Keratinocyte (primary cell): ENCODE measurements at regions not wholly inside any gene's neighbourhood (a gene's known extent, or its start where the extent isn't known, plus 50 kb on each side); places are given as distances from the start of the nearest gene placed in this dataset.

Experiments used
- DNase-seq: peaks from one replicate; pipeline ENCODE4 v3.0.0-alpha.2; 2011; ENCODE audit warnings: low read depth, missing footprints, low spot score
- FAIRE-seq: peaks from 2 replicates; lab custom pipeline; 2011; peaks lifted over from hg19 to GRCh38; lab: Jason Lieb, UNC
- H2AFZ ChIP-seq: 2 replicates; pipeline ENCODE4 v1.6.0; 2012; ENCODE audit warnings: low read length, control low read depth, inconsistent platforms; ENCODE audit not compliant: control insufficient read depth
- H3K27ac ChIP-seq: 2 replicates; pipeline ENCODE4 v1.5.1; 2011; ENCODE audit warnings: low read length; ENCODE audit not compliant: control insufficient read depth, insufficient read depth
- H3K27me3 ChIP-seq: 3 replicates; pipeline ENCODE4 v1.6.0; 2011; ENCODE audit warnings: low read length; ENCODE audit not compliant: control insufficient read depth, insufficient read depth; ENCODE audit errors: extremely low read depth
- H3K36me3 ChIP-seq, 2 experiments: 2 replicates in 1 of 2; 3 replicates in 1 of 2; pipeline ENCODE4 v1.5.1; 2011; ENCODE audit warnings: low read length in 2 of 2, mild to moderate bottlenecking in 1 of 2; ENCODE audit not compliant: control insufficient read depth in 2 of 2, insufficient read depth in 2 of 2; ENCODE audit errors: extremely low read depth in 1 of 2
- H3K4me1 ChIP-seq: 3 replicates; pipeline ENCODE4 v1.5.1; 2011; ENCODE audit warnings: low read length; ENCODE audit not compliant: control insufficient read depth, insufficient read depth; ENCODE audit errors: extremely low read depth
- H3K4me2 ChIP-seq: 3 replicates; pipeline ENCODE4 v1.6.0; 2011; ENCODE audit warnings: low read depth, low read length; ENCODE audit not compliant: control insufficient read depth, insufficient read depth; ENCODE audit errors: extremely low read depth
- H3K4me3 ChIP-seq, 3 experiments: fragments of 200-600 bp in 1 of 3; sonication (generic) in 1 of 3; 2 replicates in 2 of 3; 3 replicates in 1 of 3; pipeline ENCODE4 v1.5.1; 2011 to 2016; ENCODE audit warnings: low read length in 3 of 3, mild to moderate bottlenecking in 3 of 3, control low read depth in 2 of 3, inconsistent platforms in 1 of 3, low read depth in 1 of 3, mixed read lengths in 1 of 3, mixed run types in 1 of 3, moderate library complexity in 1 of 3; ENCODE audit not compliant: control insufficient read depth in 2 of 3, insufficient read depth in 2 of 3; ENCODE audit errors: extremely low read depth in 1 of 3
- H3K79me2 ChIP-seq: 2 replicates; pipeline ENCODE4 v1.6.0; 2012; ENCODE audit warnings: low read length; ENCODE audit not compliant: control insufficient read depth, insufficient read depth
- H3K9ac ChIP-seq: 3 replicates; pipeline ENCODE4 v1.6.0; 2011; ENCODE audit warnings: low read length; ENCODE audit not compliant: control insufficient read depth, insufficient read depth; ENCODE audit errors: extremely low read depth
- H3K9me1 ChIP-seq: 3 replicates; pipeline ENCODE4 v1.6.0; 2011; ENCODE audit warnings: low read length; ENCODE audit not compliant: control insufficient read depth, insufficient read depth; ENCODE audit errors: extremely low read depth
- H3K9me3 ChIP-seq: 2 replicates; pipeline ENCODE4 v1.5.1; 2012; ENCODE audit warnings: low read depth, low read length; ENCODE audit not compliant: control insufficient read depth
- H4K20me1 ChIP-seq: 3 replicates; pipeline ENCODE4 v1.6.0; 2011; ENCODE audit warnings: low read length; ENCODE audit not compliant: control insufficient read depth, insufficient read depth; ENCODE audit errors: extremely low read depth
- EZH2 ChIP-seq: IDR thresholded peaks from one replicate; pipeline ENCODE4 v1.6.1; 2012; ENCODE audit warnings: inconsistent platforms, mild to moderate bottlenecking, low read length, moderate library complexity
- dilution Hi-C: fragments of 300-500 bp; cut with MboI; formaldehyde crosslinking; loops from one replicate; pipeline ENCODE4 v1.7.0; 2020; ENCODE audit warnings: low sequenced_read_pairs; ENCODE audit not compliant: extremely low pct_ligation_motif_present
- TF ChIP-seq, protein P1 (sequence below), 3 experiments: IDR thresholded peaks in 1 of 3; conservative IDR thresholded peaks in 1 of 3; optimal IDR thresholded peaks in 1 of 3; 2 replicates in 2 of 3; 3 replicates in 1 of 3; pipeline versions ENCODE3 to v1.5.1; 2011; ENCODE audit warnings: low read length in 3 of 3, mild to moderate bottlenecking in 3 of 3, moderate library complexity in 2 of 3, control low read depth in 1 of 3, inconsistent platforms in 1 of 3; ENCODE audit not compliant: insufficient read depth in 2 of 3; ENCODE audit errors: extremely low read depth in 1 of 3

DNA sequence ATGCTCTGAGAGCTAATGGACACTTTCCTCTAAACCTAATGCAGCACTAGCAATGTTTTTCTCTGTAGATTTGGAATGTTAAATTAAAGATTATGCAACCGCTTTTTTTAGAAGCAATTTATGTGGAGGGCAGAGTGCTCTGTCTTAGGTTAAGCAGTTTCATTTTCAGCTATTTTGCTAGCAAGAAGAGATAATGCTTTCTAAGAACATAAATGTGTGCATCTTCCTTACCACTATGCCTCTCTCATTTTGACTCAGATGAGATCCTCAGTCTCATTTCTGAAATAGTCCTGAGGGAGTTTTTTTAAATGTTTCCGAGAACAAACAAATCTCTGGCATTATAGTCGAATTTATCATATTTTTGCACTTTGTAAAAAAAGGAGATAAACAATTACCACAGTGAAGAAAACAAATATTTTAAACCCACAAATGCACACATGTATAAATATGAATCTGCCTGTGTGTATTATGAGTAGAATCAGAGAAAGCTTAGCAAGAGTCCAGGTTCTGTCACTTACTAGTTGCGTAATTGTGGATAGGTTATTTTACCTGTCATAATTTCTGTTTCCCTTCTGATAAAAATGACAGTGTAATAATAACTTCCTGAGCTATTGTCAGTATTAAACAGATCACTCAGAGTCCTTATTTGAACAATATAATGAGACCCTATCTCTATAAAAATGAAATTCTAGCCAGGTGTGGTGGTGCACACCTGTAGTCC lies 207.7 kb upstream of the CRIM1 start:
- no peak overlapping the region for H2AFZ ChIP-seq
- no peaks in the 10 kb centered on the region for H4K20me1 ChIP-seq
- DNase-seq (no peak), FAIRE-seq (no peak)
- H3K36me3 ChIP-seq = no peaks in the 10 kb centered on the region
- no peak overlapping the region for H3K4me3 ChIP-seq
- no peaks in the 10 kb centered on the region for H3K27me3 ChIP-seq
- H3K79me2 ChIP-seq = no peaks in the 10 kb centered on the region
- H3K9ac ChIP-seq = no peak overlapping the region
- H3K27ac ChIP-seq = no peak overlapping the region
- dilution Hi-C loops = no loop called here
- no peak for TF ChIP-seq EZH2
- TF ChIP-seq, protein P1, sequence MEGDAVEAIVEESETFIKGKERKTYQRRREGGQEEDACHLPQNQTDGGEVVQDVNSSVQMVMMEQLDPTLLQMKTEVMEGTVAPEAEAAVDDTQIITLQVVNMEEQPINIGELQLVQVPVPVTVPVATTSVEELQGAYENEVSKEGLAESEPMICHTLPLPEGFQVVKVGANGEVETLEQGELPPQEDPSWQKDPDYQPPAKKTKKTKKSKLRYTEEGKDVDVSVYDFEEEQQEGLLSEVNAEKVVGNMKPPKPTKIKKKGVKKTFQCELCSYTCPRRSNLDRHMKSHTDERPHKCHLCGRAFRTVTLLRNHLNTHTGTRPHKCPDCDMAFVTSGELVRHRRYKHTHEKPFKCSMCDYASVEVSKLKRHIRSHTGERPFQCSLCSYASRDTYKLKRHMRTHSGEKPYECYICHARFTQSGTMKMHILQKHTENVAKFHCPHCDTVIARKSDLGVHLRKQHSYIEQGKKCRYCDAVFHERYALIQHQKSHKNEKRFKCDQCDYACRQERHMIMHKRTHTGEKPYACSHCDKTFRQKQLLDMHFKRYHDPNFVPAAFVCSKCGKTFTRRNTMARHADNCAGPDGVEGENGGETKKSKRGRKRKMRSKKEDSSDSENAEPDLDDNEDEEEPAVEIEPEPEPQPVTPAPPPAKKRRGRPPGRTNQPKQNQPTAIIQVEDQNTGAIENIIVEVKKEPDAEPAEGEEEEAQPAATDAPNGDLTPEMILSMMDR (optimal IDR thresholded peaks at IDR 0.05 in 1 of 3, IDR thresholded peaks at IDR 0.05 in 1 of 3, conservative IDR thresholded peaks at IDR 0.05 in 1 of 3; ENCODE audit: extremely low read depth in 1 of 3, insufficient read depth in 2 of 3, low read length in 3 of 3) = no peak
- H3K4me1 ChIP-seq = no peaks in the 10 kb centered on the region
- H3K4me2 ChIP-seq = no peak overlapping the region
- H3K9me1 ChIP-seq = no peaks in the 10 kb centered on the region
- H3K9me3 ChIP-seq = no peaks in the 10 kb centered on the region

DNA sequence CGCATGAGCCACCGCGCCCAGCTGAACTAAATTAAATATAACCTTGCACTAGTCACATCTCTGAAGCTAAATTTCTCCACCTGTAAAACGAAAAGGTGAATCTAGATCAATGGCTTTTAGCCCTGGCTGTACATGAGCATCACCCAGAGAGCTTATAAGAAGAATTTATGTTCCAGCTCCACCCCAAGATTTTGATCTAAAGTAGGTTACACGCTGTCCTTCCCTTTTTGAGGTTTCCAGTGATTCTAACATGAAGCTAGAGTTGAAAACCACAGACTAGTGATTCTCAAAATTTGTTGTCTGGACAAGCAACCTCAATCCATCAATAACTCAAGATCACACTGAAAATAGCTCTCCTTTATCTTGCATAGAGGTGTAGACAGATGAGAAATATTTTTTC lies 208.8 kb upstream of the CRIM1 start:
- Histone ChIP-seq H3K4me2 (no peak overlapping the region), H3K27me3 (no peaks in the 10 kb centered on the region), H3K9me1 (no peaks in the 10 kb centered on the region), H4K20me1 (no peaks in the 10 kb centered on the region), H3K9me3 (no peaks in the 10 kb centered on the region), H3K9ac (no peak overlapping the region), H3K36me3 (no peaks in the 10 kb centered on the region), H3K4me1 (no peaks in the 10 kb centered on the region), H3K4me3 (no peak overlapping the region), H2AFZ (no peak overlapping the region), H3K27ac (no peak overlapping the region), H3K79me2 (no peaks in the 10 kb centered on the region)
- no peak for DNase-seq
- dilution Hi-C loops = no loop called here
- FAIRE-seq = no peak
- no peak for TF ChIP-seq EZH2
- TF ChIP-seq, protein P1 (optimal IDR thresholded peaks at IDR 0.05 in 1 of 3, IDR thresholded peaks at IDR 0.05 in 1 of 3, conservative IDR thresholded peaks at IDR 0.05 in 1 of 3; ENCODE audit: extremely low read depth in 1 of 3, insufficient read depth in 2 of 3, low read length in 3 of 3) = no peak
